Endodermal cell (in vitro differentiated cells): ENCODE measurements at regions not wholly inside any gene's neighbourhood (a gene's known extent, or its start where the extent isn't known, plus 50 kb on each side); places are given as distances from the start of the nearest gene placed in this dataset.
A peak's percentile ranks its signal among the peaks of the same experiment; 100 is the strongest.
"Not testable (repeated sequence)": the region's sequence is repeated elsewhere in the genome, so short reads cannot be mapped to it uniquely, and the experiment has no call there.

Experiments
- DNase-seq: peaks from one replicate; pipeline ENCODE4 v3.0.0-alpha.2; 2017
- H3K27ac ChIP-seq: 2 replicates; pipeline ENCODE4 v1.5.1; 2013; ENCODE audit warnings: mild to moderate bottlenecking, low read depth, low read length, moderate library complexity
- H3K27me3 ChIP-seq: 2 replicates; pipeline ENCODE4 v1.6.1; 2013; ENCODE audit warnings: mild to moderate bottlenecking, low read length, moderate library complexity; ENCODE audit not compliant: insufficient read depth, control insufficient read depth, poor library complexity, severe bottlenecking
- H3K36me3 ChIP-seq: 2 replicates; pipeline ENCODE4 v1.7.0; 2013; ENCODE audit warnings: mild to moderate bottlenecking, low read length, moderate library complexity; ENCODE audit not compliant: control insufficient read depth, insufficient read depth
- H3K4me1 ChIP-seq: one replicate; pipeline ENCODE4 v1.7.0; 2013; ENCODE audit warnings: low read length; ENCODE audit not compliant: control insufficient read depth, insufficient read depth
- H3K4me3 ChIP-seq: 2 replicates; pipeline ENCODE4 v1.5.1; 2013; ENCODE audit warnings: mild to moderate bottlenecking, low read length, moderate library complexity
- H3K9ac ChIP-seq: 2 replicates; pipeline ENCODE4 v1.6.1; 2013; ENCODE audit warnings: mild to moderate bottlenecking, low read length, moderate library complexity; ENCODE audit not compliant: poor library complexity, severe bottlenecking; ENCODE audit errors: extremely low read depth
- H3K9me3 ChIP-seq: 2 replicates; pipeline ENCODE4 v1.6.1; 2013; ENCODE audit warnings: mild to moderate bottlenecking, low read length, moderate library complexity; ENCODE audit not compliant: control insufficient read depth
- H3K27ac Mint-ChIP-seq: 2 replicates; pipeline ENCODE4 v1.8.0; 2020; ENCODE audit warnings: mixed read lengths
- H3K27me3 Mint-ChIP-seq: 2 replicates; pipeline ENCODE4 v1.8.0; 2021; ENCODE audit warnings: mild to moderate bottlenecking, mixed read lengths; ENCODE audit not compliant: insufficient read depth
- H3K36me3 Mint-ChIP-seq: 2 replicates; pipeline ENCODE4 v1.8.0; 2020; ENCODE audit warnings: low read depth, mixed read lengths
- H3K4me1 Mint-ChIP-seq: 2 replicates; pipeline ENCODE4 v1.8.0; 2020; ENCODE audit warnings: mixed read lengths
- H3K4me3 Mint-ChIP-seq: 2 replicates; pipeline ENCODE4 v1.8.0; 2020; ENCODE audit warnings: mild to moderate bottlenecking, moderate library complexity, mixed read lengths
- H3K9me3 Mint-ChIP-seq: 2 replicates; pipeline ENCODE4 v1.8.0; 2020; ENCODE audit warnings: mild to moderate bottlenecking, mixed read lengths
- CTCF ChIP-seq: fragments of 200-600 bp; sonication (generic); conservative IDR thresholded peaks from 2 replicates; pipeline ENCODE4 v1.5.0; 2021; ENCODE audit warnings: antibody characterized with exemption, mild to moderate bottlenecking
- WGBS, 2 experiments: methylation state at CpG; one replicate each; pipeline versions ENCODE4 v1.1.5 to v1.1.7; 2013; ENCODE audit warnings: missing lambda C conversion rate in 2 of 2, mixed read lengths in 1 of 2; ENCODE audit not compliant: insufficient coverage in 1 of 2, insufficient read length in 1 of 2; 5-methylcytosine and 5-hydroxymethylcytosine counted together

- H3K4me3 Mint-ChIP-seq = no peak overlapping the region
- H3K27ac Mint-ChIP-seq = no peak overlapping the region
- no peaks in the 10 kb centered on the region for H3K27me3 Mint-ChIP-seq
- DNase-seq = no peak
- H3K27ac ChIP-seq = no peak overlapping the region
- no peaks in the 10 kb centered on the region for H3K36me3 ChIP-seq
- no peak for TF ChIP-seq CTCF
- no peaks in the 10 kb centered on the region for H3K9me3 ChIP-seq
- no peaks in the 10 kb centered on the region for H3K4me1 ChIP-seq
- no peaks in the 10 kb centered on the region for H3K4me1 Mint-ChIP-seq
- H3K4me3 ChIP-seq = no peak overlapping the region
- H3K36me3 Mint-ChIP-seq = no peaks in the 10 kb centered on the region
- H3K27me3 ChIP-seq = no peaks in the 10 kb centered on the region
- WGBS, 2 experiments = 74 to 83% methylated on average over 1 of the region's 1 CpG
- no peak overlapping the region for H3K9ac ChIP-seq
- peaks cover 7% of the 10 kb centered on the region for H3K9me3 Mint-ChIP-seq
Measured at GRCh38 chr15:37425541-37425940, 325.2 kb upstream of the MEIS2 start.

GRCh38 chr15:37427393-37427792 is 327.0 kb upstream of the MEIS2 start:
- DNase-seq = peak; percentile 77
- not testable (repeated sequence) for H3K27me3 Mint-ChIP-seq, H3K4me1 ChIP-seq, H3K36me3 ChIP-seq, H3K4me1 Mint-ChIP-seq, H3K36me3 Mint-ChIP-seq, H3K4me3 ChIP-seq, H3K27ac ChIP-seq, H3K9me3 Mint-ChIP-seq, H3K9ac ChIP-seq, H3K27me3 ChIP-seq, H3K9me3 ChIP-seq
- 75 to 88% methylated on average over 9 to 12 of the region's 12 CpGs for WGBS, 2 experiments
- Mint-ChIP-seq H3K27ac (peak overlapping the region; percentile 66), H3K4me3 (peak overlapping the region; percentile 46)

- peaks cover 6% of the 10 kb centered on the region for H3K9me3 ChIP-seq
- DNase-seq = no peak
- Mint-ChIP-seq H3K27ac (no peak overlapping the region), H3K36me3 (no peaks in the 10 kb centered on the region), H3K4me1 (no peaks in the 10 kb centered on the region), H3K27me3 (peaks cover 2% of the 10 kb centered on the region), H3K9me3 (peaks cover 6% of the 10 kb centered on the region), H3K4me3 (no peak overlapping the region)
- 96 to 100% methylated on average over 1 to 2 of the region's 2 CpGs for WGBS, 2 experiments
- TF ChIP-seq CTCF = no peak
- H3K4me1 ChIP-seq = no peaks in the 10 kb centered on the region
- H3K27ac ChIP-seq = no peak overlapping the region
- no peak overlapping the region for H3K9ac ChIP-seq
- no peak overlapping the region for H3K4me3 ChIP-seq
- no peaks in the 10 kb centered on the region for H3K27me3 ChIP-seq
- H3K36me3 ChIP-seq = no peaks in the 10 kb centered on the region
Measured at GRCh38 chr15:37446921-37447320, 346.6 kb upstream of the MEIS2 start.

- H3K9me3 ChIP-seq = peaks cover 24% of the 10 kb centered on the region
- H3K9ac ChIP-seq = no peak overlapping the region
- Mint-ChIP-seq H3K36me3 (peaks cover 2% of the 10 kb centered on the region), H3K9me3 (peaks cover 30% of the 10 kb centered on the region), H3K4me1 (no peaks in the 10 kb centered on the region), H3K27me3 (no peaks in the 10 kb centered on the region), H3K4me3 (no peak overlapping the region), H3K27ac (no peak overlapping the region)
- no peak overlapping the region for H3K4me3 ChIP-seq
- no peaks in the 10 kb centered on the region for H3K4me1 ChIP-seq
- H3K27ac ChIP-seq = no peak overlapping the region
- no peak for DNase-seq
- no peaks in the 10 kb centered on the region for H3K27me3 ChIP-seq
- WGBS, 2 experiments = 83 to 90% methylated on average over 1 of the region's 1 CpG
- no peaks in the 10 kb centered on the region for H3K36me3 ChIP-seq
- TF ChIP-seq CTCF = no peak
Measured at GRCh38 chr15:37452498-37452897, 352.1 kb upstream of the MEIS2 start.
